ENCODE measurements at regions not wholly inside any gene's neighbourhood (a gene's known extent, or its start where the extent isn't known, plus 50 kb on each side); places are given as distances from the start of the nearest gene placed in this dataset.

GRCh38 chr22:27510024-27510423 is 291.5 kb downstream of the MN1 start:
- BruUV-seq (replicated peaks), result no TSS peak
- H3K4me3 ChIP-seq (ENCODE audit: low read depth, low read length, poor library complexity, severe bottlenecking), result no peak overlapping the region
- intact Hi-C loops (cut with micrococcal nuclease; ENCODE audit: unreplicated experiment), result no loop called here
- H3K36me3 ChIP-seq (ENCODE audit: insufficient read depth, low read length, poor library complexity, severe bottlenecking), result no peaks in the 10 kb centered on the region
- CTCF ChIA-PET, result no interaction called here
- no peak for TF ChIP-seq CTCF (conservative IDR thresholded peaks at IDR 0.05; ENCODE audit: low read depth, low read length)
- no peak for TF ChIP-seq EZH2 (IDR thresholded peaks at IDR 0.05; ENCODE audit: borderline replicate concordance, low read depth, low read length, poor library complexity, severe bottlenecking)
- H3K9me3 ChIP-seq (ENCODE audit: low read depth, low read length, poor library complexity, severe bottlenecking), result no peaks in the 10 kb centered on the region
- no peaks in the 10 kb centered on the region for H3K27me3 ChIP-seq (replicated peaks; ENCODE audit: insufficient read depth, low read depth, low read length, poor library complexity)
- no peak overlapping the region for H3K27ac ChIP-seq (ENCODE audit: low read depth, low read length, poor library complexity, severe bottlenecking)
- no peaks in the 10 kb centered on the region for H3K4me1 ChIP-seq (ENCODE audit: insufficient read depth, low read length, poor library complexity, severe bottlenecking)
- POLR2A ChIA-PET (ENCODE audit: low non-redundant PET), result no interaction called here
- no peak for DNase-seq (ENCODE audit: low spot score)

- no peaks in the 10 kb centered on the region for H3K27me3 ChIP-seq (replicated peaks; ENCODE audit: insufficient read depth, low read depth, low read length, poor library complexity)
- no peaks in the 10 kb centered on the region for H3K9me3 ChIP-seq (ENCODE audit: low read depth, low read length, poor library complexity, severe bottlenecking)
- no peaks in the 10 kb centered on the region for H3K36me3 ChIP-seq (ENCODE audit: insufficient read depth, low read length, poor library complexity, severe bottlenecking)
- TF ChIP-seq EZH2 (IDR thresholded peaks at IDR 0.05; ENCODE audit: borderline replicate concordance, low read depth, low read length, poor library complexity, severe bottlenecking) (no peak), CTCF (conservative IDR thresholded peaks at IDR 0.05; ENCODE audit: low read depth, low read length) (no peak)
- POLR2A ChIA-PET (ENCODE audit: low non-redundant PET), result no interaction called here
- intact Hi-C loops (cut with micrococcal nuclease; ENCODE audit: unreplicated experiment), result no loop called here
- H3K27ac ChIP-seq (ENCODE audit: low read depth, low read length, poor library complexity, severe bottlenecking), result no peak overlapping the region
- no TSS peak for BruUV-seq (replicated peaks)
- no peaks in the 10 kb centered on the region for H3K4me1 ChIP-seq (ENCODE audit: insufficient read depth, low read length, poor library complexity, severe bottlenecking)
- DNase-seq (ENCODE audit: low spot score), result no peak
- CTCF ChIA-PET, result no interaction called here
- no peak overlapping the region for H3K4me3 ChIP-seq (ENCODE audit: low read depth, low read length, poor library complexity, severe bottlenecking)
Observed at GRCh38 chr22:27512283-27512761, 289.2 kb downstream of the MN1 start.

GRCh38 chr22:27513021-27513420 is 288.5 kb downstream of the MN1 start:
- no peaks in the 10 kb centered on the region for H3K4me1 ChIP-seq (ENCODE audit: insufficient read depth, low read length, poor library complexity, severe bottlenecking)
- TF ChIP-seq CTCF (conservative IDR thresholded peaks at IDR 0.05; ENCODE audit: low read depth, low read length), result no peak
- H3K9me3 ChIP-seq (ENCODE audit: low read depth, low read length, poor library complexity, severe bottlenecking), result no peaks in the 10 kb centered on the region
- no TSS peak for BruUV-seq (replicated peaks)
- no peaks in the 10 kb centered on the region for H3K36me3 ChIP-seq (ENCODE audit: insufficient read depth, low read length, poor library complexity, severe bottlenecking)
- intact Hi-C loops (cut with micrococcal nuclease; ENCODE audit: unreplicated experiment), result no loop called here
- POLR2A ChIA-PET (ENCODE audit: low non-redundant PET), result no interaction called here
- H3K4me3 ChIP-seq (ENCODE audit: low read depth, low read length, poor library complexity, severe bottlenecking), result no peak overlapping the region
- no peak overlapping the region for H3K27ac ChIP-seq (ENCODE audit: low read depth, low read length, poor library complexity, severe bottlenecking)
- no peak for DNase-seq (ENCODE audit: low spot score)
- CTCF ChIA-PET, result no interaction called here
- no peaks in the 10 kb centered on the region for H3K27me3 ChIP-seq (replicated peaks; ENCODE audit: insufficient read depth, low read depth, low read length, poor library complexity)

Data from A673 (cell line).